ENCODE measurements at regions not wholly inside any gene's neighbourhood (a gene's known extent, or its start where the extent isn't known, plus 50 kb on each side); places are given as distances from the start of the nearest gene placed in this dataset.

- Histone ChIP-seq H3K79me2 (ENCODE audit: insufficient read depth, low read length) (no peaks in the 10 kb centered on the region), H3K27me3 (ENCODE audit: insufficient read depth, low read length, poor library complexity) (no peaks in the 10 kb centered on the region), H3K9ac (ENCODE audit: low read depth, low read length) (no peak overlapping the region), H3K9me3 (ENCODE audit: insufficient read depth, low read length, severe bottlenecking) (no peaks in the 10 kb centered on the region), H3K27ac (ENCODE audit: low read length) (peak overlapping the region; percentile 54; the same call in 1 of the 2 replicates), H3K4me3 (ENCODE audit: low read depth in 1 of 2, low read length in 2 of 2) (no peak overlapping the region), H2AFZ (ENCODE audit: low read depth, low read length) (no peak overlapping the region), H3K4me2 (ENCODE audit: insufficient read depth, low read length) (no peak overlapping the region), H3K36me3 (ENCODE audit: insufficient read depth, low read length) (peaks cover 36% of the 10 kb centered on the region), H4K20me1 (ENCODE audit: insufficient read depth, low read length) (no peaks in the 10 kb centered on the region), H3K4me1 (ENCODE audit: insufficient read depth, low read length) (no peaks in the 10 kb centered on the region)
- TF ChIP-seq CTCF (IDR thresholded peaks at IDR 0.05; ENCODE audit: borderline replicate concordance, extremely low read depth, low read length, poor library complexity, severe bottlenecking) (no peak), EZH2 (IDR thresholded peaks at IDR 0.05; ENCODE audit: borderline replicate concordance, low read depth, low read length, severe bottlenecking) (no peak)
- ATAC-seq (ENCODE audit: insufficient read depth, low read depth) (no peak), DNase-seq (no peak)
Measured at GRCh38 chr14:71675126-71675899, 256.9 kb upstream of the RGS6 start.

- Histone ChIP-seq H3K27me3 (ENCODE audit: insufficient read depth, low read length, poor library complexity) (no peaks in the 10 kb centered on the region), H3K4me2 (ENCODE audit: insufficient read depth, low read length) (no peak overlapping the region), H3K27ac (ENCODE audit: low read length) (no peak overlapping the region)
Measured at GRCh38 chr14:71675900-71676287, 256.3 kb upstream of the RGS6 start.

GRCh38 chr14:71680736-71681387 is 251.4 kb upstream of the RGS6 start:
- H4K20me1 ChIP-seq (ENCODE audit: insufficient read depth, low read length), result no peaks in the 10 kb centered on the region
- peaks cover 21% of the 10 kb centered on the region for H3K36me3 ChIP-seq (ENCODE audit: insufficient read depth, low read length)
- no peak overlapping the region for H2AFZ ChIP-seq (ENCODE audit: low read depth, low read length)
- no peaks in the 10 kb centered on the region for H3K9me3 ChIP-seq (ENCODE audit: insufficient read depth, low read length, severe bottlenecking)
- no peak for DNase-seq
- H3K4me1 ChIP-seq (ENCODE audit: insufficient read depth, low read length), result no peaks in the 10 kb centered on the region
- no peak overlapping the region for H3K4me3 ChIP-seq (ENCODE audit: low read depth in 1 of 2, low read length in 2 of 2)
- no peak for ATAC-seq (ENCODE audit: insufficient read depth, low read depth)
- H3K79me2 ChIP-seq (ENCODE audit: insufficient read depth, low read length), result no peaks in the 10 kb centered on the region
- no peak overlapping the region for H3K9ac ChIP-seq (ENCODE audit: low read depth, low read length)
- H3K27ac ChIP-seq (ENCODE audit: low read length), result no peak overlapping the region
- no peak overlapping the region for H3K4me2 ChIP-seq (ENCODE audit: insufficient read depth, low read length)
- TF ChIP-seq EZH2 (IDR thresholded peaks at IDR 0.05; ENCODE audit: borderline replicate concordance, low read depth, low read length, severe bottlenecking), result no peak
- TF ChIP-seq CTCF (IDR thresholded peaks at IDR 0.05; ENCODE audit: borderline replicate concordance, extremely low read depth, low read length, poor library complexity, severe bottlenecking), result no peak
- H3K27me3 ChIP-seq (ENCODE audit: insufficient read depth, low read length, poor library complexity), result no peaks in the 10 kb centered on the region

More at GRCh38 chr14:71675900-71676287, 256.3 kb upstream of the RGS6 start:
- Histone ChIP-seq H3K4me3 (ENCODE audit: low read depth in 1 of 2, low read length in 2 of 2) (no peak overlapping the region), H3K9me3 (ENCODE audit: insufficient read depth, low read length, severe bottlenecking) (no peaks in the 10 kb centered on the region), H3K4me1 (ENCODE audit: insufficient read depth, low read length) (no peaks in the 10 kb centered on the region), H4K20me1 (ENCODE audit: insufficient read depth, low read length) (no peaks in the 10 kb centered on the region), H2AFZ (ENCODE audit: low read depth, low read length) (no peak overlapping the region), H3K79me2 (ENCODE audit: insufficient read depth, low read length) (no peaks in the 10 kb centered on the region), H3K9ac (ENCODE audit: low read depth, low read length) (no peak overlapping the region), H3K36me3 (ENCODE audit: insufficient read depth, low read length) (peaks cover 35% of the 10 kb centered on the region)
- no peak for ATAC-seq (ENCODE audit: insufficient read depth, low read depth)
- TF ChIP-seq CTCF (IDR thresholded peaks at IDR 0.05; ENCODE audit: borderline replicate concordance, extremely low read depth, low read length, poor library complexity, severe bottlenecking) (no peak), EZH2 (IDR thresholded peaks at IDR 0.05; ENCODE audit: borderline replicate concordance, low read depth, low read length, severe bottlenecking) (no peak)
- no peak for DNase-seq

Data from DND-41 (cell line).